SK-N-MC (cell line): ENCODE measurements at regions not wholly inside any gene's neighbourhood (a gene's known extent, or its start where the extent isn't known, plus 50 kb on each side); places are given as distances from the start of the nearest gene placed in this dataset.

Experiments used
- EZH2 ChIP-seq: fragments of 200-600 bp; sonication (generic); IDR thresholded peaks from one replicate; pipeline ENCODE4 v1.6.1; 2017; ENCODE audit warnings: antibody characterized with exemption
- POLR2AphosphoS5 ChIP-seq: IDR thresholded peaks from 2 replicates; pipeline ENCODE4 v1.6.1; 2012; ENCODE audit warnings: mild to moderate bottlenecking, low read depth, low read length, borderline replicate concordance

DNA sequence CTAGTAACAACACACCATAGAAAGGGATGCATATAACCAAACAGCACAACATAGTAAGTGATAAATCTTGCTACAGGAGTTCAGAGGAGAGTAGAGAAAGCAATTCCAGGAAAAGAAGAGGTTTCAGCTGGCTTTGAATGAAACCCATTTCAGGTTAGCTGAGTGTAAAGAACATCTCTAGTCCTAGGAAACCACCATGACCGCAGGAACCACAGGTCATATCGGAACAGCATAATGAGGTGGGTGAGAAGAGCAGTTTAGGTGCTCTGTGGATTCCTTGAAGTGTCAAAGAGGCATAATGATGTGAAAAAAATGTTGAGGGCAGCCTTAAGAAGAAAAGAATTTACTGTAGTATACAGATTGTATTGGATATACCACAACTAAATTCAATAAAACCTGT lies 507.5 kb downstream of the MTRR start:
- TF ChIP-seq EZH2 (no peak), POLR2AphosphoS5 (no peak)
